Central memory CD4-positive, alpha-beta T cell (primary cell): ENCODE measurements at regions not wholly inside any gene's neighbourhood (a gene's known extent, or its start where the extent isn't known, plus 50 kb on each side); places are given as distances from the start of the nearest gene placed in this dataset.
"Not testable (repeated sequence)": the region's sequence is repeated elsewhere in the genome, so short reads cannot be mapped to it uniquely, and the experiment has no call there.

Source experiments
- DNase-seq: peaks from one replicate; pipeline ENCODE4 v3.0.0; 2022

GRCh38 chr4:189804894-189805293 lies 135.8 kb upstream of the FRG1 start:
- DNase-seq, result no peak

DNA sequence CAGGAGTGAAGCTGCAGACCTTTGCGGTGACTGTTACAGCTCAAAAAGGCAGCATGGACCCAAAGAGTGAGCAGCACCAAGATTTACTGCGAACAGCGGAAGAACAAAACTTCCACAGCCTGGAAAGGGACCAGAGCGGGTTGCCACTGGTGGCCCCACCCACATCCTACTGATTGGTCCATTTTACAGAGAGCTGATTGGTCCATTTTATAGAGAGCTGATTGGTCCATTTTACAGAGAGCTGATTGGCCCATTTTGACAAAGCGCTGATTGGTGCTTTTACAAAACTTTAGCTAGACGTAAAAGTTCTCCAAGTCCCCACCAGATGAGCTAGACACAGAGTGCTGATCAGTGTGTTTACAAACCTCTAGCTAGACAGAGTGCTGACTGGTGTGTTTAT lies 134.2 kb upstream of the FRG1 start:
- DNase-seq, result no peak

GRCh38 chr4:189807031-189807430 lies 133.6 kb upstream of the FRG1 start:
- no peak for DNase-seq

DNA sequence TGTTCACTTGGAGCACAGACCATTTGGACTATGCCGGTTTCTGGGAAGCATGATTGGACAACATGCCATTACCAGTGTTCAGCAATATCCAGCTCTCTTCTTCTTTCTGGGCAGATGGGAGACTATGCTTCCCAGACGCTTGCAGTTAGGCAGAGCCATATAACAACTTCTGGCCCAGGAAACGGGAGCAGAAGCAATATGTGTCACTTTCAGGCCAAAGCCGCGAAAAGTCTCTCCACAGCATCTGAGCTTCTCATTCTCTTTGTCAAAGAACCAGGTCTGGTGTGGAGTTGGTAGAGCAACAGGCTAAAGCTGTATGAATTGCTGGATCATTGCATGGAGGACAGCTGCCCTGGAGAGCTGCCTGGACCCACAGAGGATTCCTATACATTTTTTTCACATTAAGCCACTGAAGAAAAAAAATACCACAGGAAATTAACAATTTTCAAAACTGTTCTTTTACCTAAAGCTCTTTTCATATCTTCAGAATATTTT lies 131.4 kb upstream of the FRG1 start:
- DNase-seq, result no peak

DNA sequence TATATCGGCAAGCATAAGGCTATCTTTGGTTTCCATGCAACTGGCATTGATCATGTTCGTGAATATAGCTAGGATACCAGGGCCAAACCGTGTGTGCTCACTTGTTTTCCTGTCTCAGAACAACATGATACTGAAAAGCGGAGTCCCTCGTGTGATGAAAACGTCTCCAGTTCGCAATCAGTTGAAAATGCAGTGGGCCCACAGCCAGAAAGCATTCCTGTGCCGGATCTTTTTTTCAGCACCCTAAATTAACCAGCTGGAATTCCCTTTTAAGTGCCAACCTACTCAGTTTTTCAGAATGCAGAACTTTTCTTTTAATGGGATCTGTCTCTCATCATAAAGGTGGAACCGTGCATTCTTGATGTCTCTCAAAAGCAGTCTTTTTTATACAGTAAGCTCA lies 130.8 kb upstream of the FRG1 start:
- DNase-seq, result no peak

DNA sequence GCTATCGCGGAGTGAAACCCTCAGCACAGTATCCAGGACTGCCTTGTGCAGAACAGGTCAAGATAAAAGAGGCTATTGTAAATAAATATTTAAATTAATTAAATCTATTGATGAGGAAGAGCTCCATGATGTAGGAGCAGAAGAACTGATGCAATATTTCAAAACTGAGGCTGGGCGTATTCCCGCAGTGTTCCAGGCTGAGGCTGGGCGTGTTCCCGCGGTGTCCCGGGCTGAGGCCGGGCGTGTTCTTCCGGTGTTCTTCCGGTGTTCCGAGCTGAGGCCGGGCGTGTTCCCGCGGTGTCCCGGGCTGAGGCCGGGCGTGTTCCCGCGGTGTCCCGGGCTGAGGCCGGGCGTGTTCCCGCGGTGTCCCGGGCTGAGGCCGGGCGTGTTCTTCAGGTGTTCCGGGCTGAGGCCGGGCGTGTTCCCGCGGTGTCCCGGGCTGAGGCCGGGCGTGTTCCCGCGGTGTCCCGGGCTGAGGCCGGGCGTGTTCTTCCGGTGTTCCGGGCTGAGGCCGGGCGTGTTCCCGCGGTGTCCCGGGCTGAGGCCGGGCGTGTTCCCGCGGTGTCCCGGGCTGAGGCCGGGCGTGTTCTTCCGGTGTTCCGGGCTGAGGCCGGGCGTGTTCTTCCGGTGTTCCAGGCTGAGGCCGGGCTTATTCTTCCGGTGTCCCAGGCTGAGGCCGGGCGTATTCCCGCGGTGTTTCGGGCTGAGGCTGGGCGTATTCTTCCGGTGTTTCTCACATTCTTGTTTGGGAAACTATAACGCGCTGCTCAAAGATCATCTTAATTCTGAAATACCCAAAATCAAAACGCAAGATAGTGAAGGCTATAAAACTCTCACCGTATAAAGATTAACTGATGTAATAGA lies 130.1 kb upstream of the FRG1 start:
- DNase-seq, result not testable (repeated sequence)

- no peak for DNase-seq
These were observed 125.1 kb upstream of the FRG1 start for GRCh38 chr4:189815404-189816192.

GRCh38 chr4:189822326-189822725 lies 118.3 kb upstream of the FRG1 start:
- no peak for DNase-seq

DNA sequence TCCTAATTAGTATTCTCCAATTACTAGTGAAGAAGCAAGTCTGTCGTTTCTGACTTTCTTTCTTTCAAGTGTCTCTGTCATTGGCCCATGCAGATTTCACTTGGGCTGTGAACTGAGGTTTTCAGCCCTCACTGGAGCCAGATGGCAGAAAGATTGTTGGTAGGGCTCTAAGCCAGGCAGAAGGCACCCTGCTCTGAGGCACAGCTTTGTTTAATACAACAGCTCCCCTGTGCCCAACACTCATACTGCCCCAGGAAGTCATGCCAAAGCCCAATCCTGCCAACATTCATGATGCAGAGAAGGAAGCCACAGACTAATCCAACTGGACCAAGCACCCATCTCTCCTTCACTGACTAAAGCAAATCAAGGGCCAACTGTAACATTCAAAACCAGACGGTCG lies 117.1 kb upstream of the FRG1 start:
- DNase-seq, result no peak

GRCh38 chr4:189825466-189825865 lies 115.2 kb upstream of the FRG1 start:
- DNase-seq, result no peak

DNA sequence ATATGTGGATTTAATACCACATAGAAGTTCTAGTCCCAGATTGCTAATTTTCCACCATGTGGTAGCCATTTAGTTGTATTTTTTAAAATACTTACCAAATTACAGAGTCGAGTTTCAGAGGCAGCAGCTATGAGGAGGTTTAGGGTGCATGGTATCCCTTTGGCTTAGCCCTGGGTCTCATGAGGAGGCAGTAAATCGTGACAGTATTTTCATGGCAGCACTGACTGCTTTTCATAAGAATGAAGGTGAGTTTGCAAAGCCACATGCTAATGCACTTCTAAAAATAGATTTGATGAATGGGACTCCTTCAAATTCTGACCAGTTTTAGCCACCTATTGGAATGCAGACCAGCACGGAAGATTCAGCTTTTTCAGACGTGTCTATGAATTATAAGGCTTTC lies 114.0 kb upstream of the FRG1 start:
- DNase-seq, result no peak

DNA sequence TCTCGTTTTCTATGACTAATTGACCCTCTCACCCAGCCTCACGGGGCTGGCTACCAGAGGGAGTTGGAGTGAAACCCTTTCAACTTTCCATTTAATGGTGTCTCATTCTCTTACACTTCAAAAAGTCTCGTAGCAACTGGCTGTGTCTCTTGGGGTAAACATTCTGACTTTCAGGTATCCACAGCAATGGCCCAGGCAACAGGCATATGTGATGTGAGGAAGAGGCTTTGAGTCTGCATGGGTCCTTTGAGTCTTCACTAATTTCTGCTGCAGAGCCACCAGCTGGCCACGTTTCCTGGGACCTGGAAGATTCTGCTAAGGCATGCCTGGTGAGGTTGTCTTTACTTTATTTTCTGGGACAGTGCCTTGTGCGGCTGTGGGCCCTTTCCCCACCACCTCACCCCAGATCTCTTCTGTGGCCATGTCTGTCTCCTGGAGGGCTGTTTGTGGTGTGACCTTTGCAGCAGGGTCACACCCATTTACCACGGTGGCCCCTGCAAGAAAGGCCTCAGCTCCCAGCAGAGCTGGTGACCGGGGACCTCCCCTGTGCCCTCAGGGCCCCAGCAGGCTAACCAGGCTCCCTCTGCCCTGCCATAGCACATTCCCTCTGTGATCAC lies 112.5 kb upstream of the FRG1 start:
- DNase-seq, result no peak

DNA sequence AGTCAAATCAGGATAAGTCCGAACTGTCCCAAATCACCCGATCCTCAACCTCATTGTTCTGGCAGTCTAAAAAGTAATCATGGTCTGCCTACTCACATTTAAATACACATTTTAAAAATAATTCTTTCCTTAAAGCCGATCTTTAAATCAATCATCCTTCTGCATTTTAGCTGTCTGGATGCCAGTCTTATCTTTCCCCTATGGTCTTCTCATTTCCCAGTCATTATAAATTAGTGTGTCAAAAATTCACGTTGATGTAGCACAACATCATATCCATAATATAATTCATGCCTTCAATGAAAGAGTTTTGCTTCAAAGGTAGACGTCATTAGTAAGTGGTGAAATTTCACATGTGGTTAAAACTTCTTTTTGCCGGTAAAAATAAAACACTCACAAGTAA lies 108.1 kb upstream of the FRG1 start:
- no peak for DNase-seq

GRCh38 chr4:189834616-189835015 lies 106.1 kb upstream of the FRG1 start:
- DNase-seq, result no peak

DNA sequence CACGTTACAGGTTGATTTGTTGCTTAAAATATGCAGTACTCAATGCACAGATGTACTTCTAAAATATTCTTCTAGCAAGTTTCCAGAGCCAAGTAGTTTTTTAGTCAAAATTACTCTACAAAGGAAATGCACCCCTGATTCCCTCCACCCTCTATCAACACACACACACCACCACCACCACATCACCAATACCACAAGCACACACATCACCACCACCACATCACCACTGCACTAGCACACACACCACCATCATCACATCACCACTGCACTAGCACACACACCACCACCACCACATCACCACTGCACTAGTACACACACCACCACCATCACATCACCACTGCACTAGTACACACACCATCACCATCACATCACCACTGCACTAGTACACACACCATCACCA lies 105.2 kb upstream of the FRG1 start:
- no peak for DNase-seq

DNA sequence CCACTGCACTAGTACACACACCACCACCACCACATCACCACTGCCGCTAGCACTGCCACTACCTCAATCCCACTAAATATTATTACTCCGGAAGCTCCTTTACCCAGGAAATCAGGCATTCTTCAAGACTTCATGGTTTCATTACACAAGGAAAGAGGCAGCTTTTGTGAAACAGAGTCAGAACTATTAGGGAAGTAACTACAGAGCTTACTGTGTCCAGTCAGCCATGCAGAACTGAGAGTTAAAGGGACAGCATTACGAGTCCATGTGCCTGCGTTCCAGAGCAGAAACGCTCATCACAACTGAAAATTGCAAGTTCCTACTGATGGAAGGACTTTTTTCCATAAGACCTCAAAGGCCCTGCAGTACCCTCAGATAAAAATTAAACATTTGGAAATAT lies 103.2 kb upstream of the FRG1 start:
- no peak for DNase-seq

DNA sequence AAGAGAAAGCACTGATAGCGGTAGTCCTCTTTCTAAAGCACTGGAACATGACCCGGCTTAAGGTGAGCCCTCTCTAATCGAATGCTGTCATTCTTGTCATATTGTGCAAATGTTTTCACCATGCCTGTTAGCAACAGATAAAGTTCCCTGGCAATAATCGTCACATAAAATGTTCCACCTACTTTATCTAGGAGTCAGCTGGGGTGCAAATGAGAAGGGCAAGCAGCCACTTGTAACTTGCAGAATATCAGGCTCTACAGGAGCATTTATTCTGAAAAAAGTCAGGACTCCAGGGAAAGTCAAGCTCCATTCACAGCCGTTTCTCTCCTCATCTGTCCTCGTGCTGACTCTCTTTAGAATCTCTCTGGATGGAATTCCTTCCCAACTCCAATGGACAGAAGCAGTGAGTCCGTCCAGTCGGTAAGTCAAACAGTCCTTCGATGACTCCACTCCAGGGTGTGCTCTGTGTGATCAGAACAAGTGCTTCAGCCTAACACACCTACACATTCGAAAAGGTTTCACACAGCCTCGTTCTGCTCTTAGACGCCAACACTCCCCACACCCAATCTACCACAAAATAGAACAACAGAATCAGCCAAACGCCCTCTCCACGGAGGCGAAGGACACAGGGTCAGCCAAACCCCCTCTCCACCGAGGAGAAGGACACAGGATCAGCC lies 101.7 kb upstream of the FRG1 start:
- no peak for DNase-seq

GRCh38 chr4:189840356-189840755 lies 100.3 kb upstream of the FRG1 start:
- no peak for DNase-seq

DNA sequence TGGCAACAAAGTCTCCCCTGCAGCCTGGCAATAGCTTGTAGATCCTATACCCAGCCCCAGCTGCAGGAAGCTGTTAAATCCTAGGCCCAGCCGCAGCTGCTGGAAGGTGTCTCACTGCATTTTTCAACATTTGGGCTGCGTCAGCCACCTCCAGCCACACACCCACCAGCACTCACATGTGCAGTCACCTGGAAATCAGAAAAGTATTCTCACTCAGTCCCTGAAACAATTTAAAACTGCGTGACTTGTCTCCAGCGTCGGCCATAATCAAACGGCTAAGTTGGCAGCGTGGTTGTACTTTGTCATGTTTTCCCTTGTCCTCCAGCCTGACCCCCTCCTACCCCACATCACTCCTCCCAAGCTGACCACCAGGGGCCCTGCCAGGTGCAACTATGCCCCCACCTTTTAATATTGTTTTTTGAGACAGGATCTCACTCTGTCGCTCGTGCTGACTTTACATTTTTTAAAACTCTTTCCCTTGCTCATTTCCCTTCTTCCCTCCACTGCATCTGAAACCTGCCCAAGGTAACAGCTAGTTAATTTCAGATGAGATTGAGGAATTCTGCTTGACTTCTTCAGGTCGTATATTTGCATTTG lies 97.2 kb upstream of the FRG1 start:
- DNase-seq, result no peak

GRCh38 chr4:189845145-189845846 lies 95.4 kb upstream of the FRG1 start:
- no peak for DNase-seq

- not testable (repeated sequence) for DNase-seq
These were observed 94.6 kb upstream of the FRG1 start for GRCh38 chr4:189846094-189846493.

DNA sequence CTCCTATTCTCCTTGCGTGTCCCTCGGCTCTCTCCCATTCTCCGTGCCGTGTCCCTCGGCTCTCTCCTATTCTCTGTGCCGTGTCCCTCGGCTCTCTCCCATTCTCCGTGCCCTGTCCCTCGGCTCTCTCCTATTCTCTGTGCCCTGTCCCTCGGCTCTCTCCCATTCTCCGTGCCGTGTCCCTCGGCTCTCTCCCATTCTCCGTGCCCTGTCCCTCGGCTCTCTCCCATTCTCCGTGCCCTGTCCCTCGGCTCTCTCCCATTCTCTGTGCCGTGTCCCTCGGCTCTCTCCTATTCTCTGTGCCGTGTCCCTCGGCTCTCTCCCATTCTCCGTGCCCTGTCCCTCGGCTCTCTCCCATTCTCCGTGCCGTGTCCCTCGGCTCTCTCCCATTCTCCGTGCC lies 94.1 kb upstream of the FRG1 start:
- not testable (repeated sequence) for DNase-seq
